Activated naive CD4-positive, alpha-beta T cell treated with anti-CD3 and anti-CD28 coated beads, Interleukin-2, amount 10 ng/mL, durations not matched to agents 7 days and 5 days (primary cell): ENCODE measurements at regions not wholly inside any gene's neighbourhood (a gene's known extent, or its start where the extent isn't known, plus 50 kb on each side); places are given as distances from the start of the nearest gene placed in this dataset.

Experiments
- CTCF ChIA-PET: fragments of 350-600 bp; sonication (Branson Sonifier 250); formaldehyde crosslinking; loops from one replicate; lab custom pipeline; 2021; ENCODE audit warnings: antibody characterized with exemption; lab: Charles Lee
- DNase-seq: peaks from one replicate; pipeline ENCODE4 v3.0.0-alpha.2; 2020
- H3K27ac Mint-ChIP-seq: one replicate; pipeline ENCODE4 v1.8.0; 2021; ENCODE audit warnings: mild to moderate bottlenecking, moderate library complexity, mixed read lengths
- H3K27me3 Mint-ChIP-seq: one replicate; pipeline ENCODE4 v1.8.0; 2021; ENCODE audit warnings: mild to moderate bottlenecking, mixed read lengths
- H3K36me3 Mint-ChIP-seq: one replicate; pipeline ENCODE4 v1.8.0; 2021; ENCODE audit warnings: mixed read lengths
- H3K4me1 Mint-ChIP-seq: one replicate; pipeline ENCODE4 v1.8.0; 2021; ENCODE audit warnings: mixed read lengths
- H3K4me3 Mint-ChIP-seq: one replicate; pipeline ENCODE4 v1.8.0; 2021; ENCODE audit warnings: mild to moderate bottlenecking, moderate library complexity, mixed read lengths
- H3K9me3 Mint-ChIP-seq: one replicate; pipeline ENCODE4 v1.8.0; 2021; ENCODE audit warnings: mixed read lengths

- CTCF ChIA-PET = no interaction called here
- Mint-ChIP-seq H3K4me1 (no peaks in the 10 kb centered on the region), H3K9me3 (no peaks in the 10 kb centered on the region)
Observed at GRCh38 chr13:32850316-32851052, 165.7 kb upstream of the KL start.

GRCh38 chr13:32851083-32852069, 164.8 kb upstream of the KL start:
- H3K36me3 Mint-ChIP-seq = no peaks in the 10 kb centered on the region
- peaks cover 17% of the 10 kb centered on the region for H3K27me3 Mint-ChIP-seq
- H3K4me3 Mint-ChIP-seq = no peak overlapping the region
- no peaks in the 10 kb centered on the region for H3K9me3 Mint-ChIP-seq
- no peak for DNase-seq
- CTCF ChIA-PET = interaction anchor here (0.6 kb wide), 1 partner anchor 181 kb away, joined by 3 read pairs; no protein-coding TSS in a partner anchor
- no peak overlapping the region for H3K27ac Mint-ChIP-seq
- no peaks in the 10 kb centered on the region for H3K4me1 Mint-ChIP-seq

More at GRCh38 chr13:32850316-32851052, 165.7 kb upstream of the KL start:
- no peak for DNase-seq
- H3K36me3 Mint-ChIP-seq = no peaks in the 10 kb centered on the region
- H3K4me3 Mint-ChIP-seq = no peak overlapping the region
- H3K27me3 Mint-ChIP-seq = peaks cover 17% of the 10 kb centered on the region
- H3K27ac Mint-ChIP-seq = no peak overlapping the region

GRCh38 chr13:32852526-32852925, 163.7 kb upstream of the KL start:
- CTCF ChIA-PET = no interaction called here
- Mint-ChIP-seq H3K36me3 (no peaks in the 10 kb centered on the region), H3K27me3 (peaks cover 17% of the 10 kb centered on the region), H3K27ac (no peak overlapping the region), H3K4me3 (no peak overlapping the region), H3K4me1 (no peaks in the 10 kb centered on the region), H3K9me3 (no peaks in the 10 kb centered on the region)
- no peak for DNase-seq

DNA sequence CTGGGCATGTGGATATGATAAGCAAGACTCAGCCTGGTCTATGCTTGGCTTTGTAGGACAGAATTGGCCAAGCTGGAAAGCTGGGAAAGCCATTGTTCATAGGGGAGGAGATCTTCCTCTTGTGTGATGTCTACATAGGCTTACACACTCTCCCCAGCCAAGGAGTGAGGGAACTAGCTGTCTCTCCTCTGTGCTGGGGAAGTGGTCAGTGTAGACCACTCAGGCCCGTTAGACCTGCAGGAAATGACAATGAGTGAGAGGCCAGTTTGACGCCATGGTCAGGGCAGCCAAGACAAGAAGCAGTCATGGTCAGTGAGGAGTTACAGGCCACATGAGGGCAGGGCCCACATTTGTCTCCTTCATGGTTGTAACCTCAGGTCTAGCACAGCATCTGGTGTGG, 159.1 kb upstream of the KL start:
- Mint-ChIP-seq H3K27me3 (peaks cover 8% of the 10 kb centered on the region), H3K9me3 (no peaks in the 10 kb centered on the region), H3K36me3 (no peaks in the 10 kb centered on the region), H3K4me1 (no peaks in the 10 kb centered on the region), H3K4me3 (no peak overlapping the region), H3K27ac (no peak overlapping the region)
- CTCF ChIA-PET = no interaction called here
- no peak for DNase-seq

DNA sequence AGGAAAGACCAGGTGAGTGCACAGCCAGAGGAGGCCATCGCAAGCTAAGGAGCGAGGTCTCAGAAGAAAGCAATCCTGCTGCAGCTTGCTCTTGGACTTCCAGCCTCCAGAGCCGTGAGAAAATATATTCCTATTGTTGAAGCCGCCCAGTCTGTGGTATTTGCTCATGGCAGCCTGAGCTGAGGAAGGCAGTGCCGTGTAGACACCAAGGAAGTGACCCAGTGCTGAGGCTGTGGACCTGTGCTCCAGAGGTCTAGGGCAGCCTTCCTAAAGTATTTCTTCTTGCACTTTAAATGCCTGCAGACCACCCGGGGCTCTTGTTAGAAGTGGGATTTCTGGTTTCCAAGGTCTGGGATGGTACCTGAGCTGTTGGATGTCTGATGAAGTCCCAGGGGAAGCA, 158.5 kb upstream of the KL start:
- H3K9me3 Mint-ChIP-seq = no peaks in the 10 kb centered on the region
- no peak overlapping the region for H3K27ac Mint-ChIP-seq
- H3K36me3 Mint-ChIP-seq = no peaks in the 10 kb centered on the region
- no peak overlapping the region for H3K4me3 Mint-ChIP-seq
- peaks cover 4% of the 10 kb centered on the region for H3K27me3 Mint-ChIP-seq
- no peaks in the 10 kb centered on the region for H3K4me1 Mint-ChIP-seq
- no peak for DNase-seq
- CTCF ChIA-PET = no interaction called here

DNA sequence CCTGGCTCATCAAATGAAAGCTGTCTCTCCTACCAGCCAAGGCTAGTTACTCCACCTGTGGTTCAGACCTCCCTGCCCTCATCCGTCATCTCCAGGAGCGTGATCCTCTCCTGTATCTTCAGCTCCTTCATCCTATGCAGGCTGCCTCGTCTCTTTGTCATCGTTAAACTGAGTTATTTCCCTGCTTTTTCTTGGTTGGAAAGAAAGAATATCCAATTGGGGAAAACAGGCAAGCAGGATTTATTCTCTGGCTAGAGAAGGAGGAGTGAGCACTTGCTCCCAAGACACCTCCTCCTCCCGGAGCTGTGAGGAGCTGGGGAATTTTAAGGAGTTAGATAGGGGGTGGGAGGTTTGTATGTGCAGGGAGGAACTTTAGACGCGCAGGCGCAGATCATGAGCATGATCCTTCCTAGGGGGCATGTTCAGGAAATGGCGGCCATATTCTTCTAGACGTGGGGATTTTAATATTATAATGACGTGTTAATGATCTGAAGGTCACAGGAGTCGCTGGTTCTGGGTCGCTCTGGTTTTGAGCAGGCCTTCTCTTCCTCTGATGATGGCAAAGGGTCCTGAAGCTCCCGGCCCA, 156.4 kb upstream of the KL start:
- DNase-seq = no peak

GRCh38 chr13:32861304-32861703, 154.9 kb upstream of the KL start:
- Mint-ChIP-seq H3K27ac (no peak overlapping the region), H3K9me3 (no peaks in the 10 kb centered on the region), H3K4me3 (no peak overlapping the region), H3K36me3 (no peaks in the 10 kb centered on the region), H3K27me3 (no peaks in the 10 kb centered on the region), H3K4me1 (no peaks in the 10 kb centered on the region)
- no peak for DNase-seq
- CTCF ChIA-PET = interaction anchor here (0.5 to 1.3 kb wide), 3 partner anchors 19 to 41 kb away, joined by 3 read pairs; no protein-coding TSS in a partner anchor

More for the DNA sequence above, 156.4 kb upstream of the KL start:
- Mint-ChIP-seq H3K4me3 (no peak overlapping the region), H3K27ac (no peak overlapping the region), H3K27me3 (no peaks in the 10 kb centered on the region), H3K36me3 (no peaks in the 10 kb centered on the region), H3K4me1 (no peaks in the 10 kb centered on the region), H3K9me3 (no peaks in the 10 kb centered on the region)
- CTCF ChIA-PET = interaction anchor here (0.8 kb wide), 1 partner anchor 15 kb away, joined by 3 read pairs; no protein-coding TSS in a partner anchor

DNA sequence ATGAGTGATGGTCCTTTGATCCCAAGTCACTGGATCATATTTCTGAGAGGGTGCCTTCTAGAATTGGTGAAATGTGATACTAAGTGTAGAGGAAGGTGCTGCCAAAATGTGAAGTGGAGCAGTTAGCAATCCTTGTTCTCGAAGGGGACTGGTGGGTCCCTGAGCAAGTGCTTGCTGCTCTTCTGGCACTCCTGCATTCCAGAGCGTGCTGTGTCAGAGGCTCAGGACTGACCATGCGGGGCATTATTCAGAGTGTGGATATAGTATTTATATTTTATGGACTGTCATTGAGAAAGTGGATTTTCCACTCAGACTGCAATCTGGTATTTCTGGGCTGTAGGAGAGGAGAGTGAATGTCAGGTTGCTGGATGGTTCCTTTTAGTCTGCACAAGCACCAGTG, 152.6 kb upstream of the KL start:
- no peak for DNase-seq
- no peaks in the 10 kb centered on the region for H3K27me3 Mint-ChIP-seq
- CTCF ChIA-PET = no interaction called here
- no peaks in the 10 kb centered on the region for H3K4me1 Mint-ChIP-seq
- no peak overlapping the region for H3K4me3 Mint-ChIP-seq
- H3K27ac Mint-ChIP-seq = no peak overlapping the region
- H3K9me3 Mint-ChIP-seq = peaks cover 2% of the 10 kb centered on the region
- no peaks in the 10 kb centered on the region for H3K36me3 Mint-ChIP-seq

DNA sequence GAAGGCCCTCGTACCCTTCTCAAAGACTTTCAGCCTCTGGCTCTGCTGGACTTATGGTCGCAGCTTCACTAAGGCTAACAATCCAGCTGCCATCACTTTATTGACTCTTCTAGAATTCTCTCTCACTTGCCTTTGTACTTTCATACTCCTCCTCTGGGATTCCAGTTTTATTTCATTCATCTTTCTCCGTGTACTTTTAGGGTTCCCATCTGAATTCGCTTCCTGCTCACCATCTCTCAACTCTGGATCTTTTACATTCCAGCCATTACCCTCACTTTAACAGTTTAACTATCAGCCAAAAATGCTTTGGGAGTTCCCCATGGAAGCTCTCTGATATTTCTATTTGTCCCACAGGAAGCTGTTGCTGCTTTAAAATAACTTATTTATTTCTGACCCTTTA, 149.3 kb upstream of the KL start:
- Mint-ChIP-seq H3K4me3 (no peak overlapping the region), H3K4me1 (no peaks in the 10 kb centered on the region), H3K36me3 (no peaks in the 10 kb centered on the region), H3K27ac (no peak overlapping the region), H3K27me3 (no peaks in the 10 kb centered on the region), H3K9me3 (peaks cover 7% of the 10 kb centered on the region)
- CTCF ChIA-PET = no interaction called here
- no peak for DNase-seq

DNA sequence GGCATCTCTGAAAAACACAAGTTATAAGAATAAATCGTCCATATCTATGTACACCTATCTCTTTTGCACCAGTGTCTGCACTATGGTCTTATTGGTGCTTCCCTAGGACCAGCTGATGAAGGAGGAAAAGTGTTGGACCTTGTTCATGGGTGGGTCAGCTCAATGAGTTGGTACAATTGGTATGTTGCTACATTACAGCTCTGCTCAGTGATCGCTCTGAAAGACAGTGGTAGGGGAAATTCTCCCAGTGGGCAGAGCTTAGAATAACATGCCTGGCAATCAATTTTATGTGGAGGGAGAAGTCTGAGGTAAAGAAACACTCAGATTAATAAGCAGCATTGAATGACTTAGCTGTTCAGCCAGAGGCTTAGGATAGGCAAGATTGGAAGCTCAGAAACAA, 138.7 kb upstream of the KL start:
- Mint-ChIP-seq H3K4me3 (no peak overlapping the region), H3K27ac (no peak overlapping the region), H3K9me3 (no peaks in the 10 kb centered on the region), H3K27me3 (no peaks in the 10 kb centered on the region), H3K4me1 (no peaks in the 10 kb centered on the region), H3K36me3 (no peaks in the 10 kb centered on the region)
- CTCF ChIA-PET = no interaction called here
- DNase-seq = no peak

DNA sequence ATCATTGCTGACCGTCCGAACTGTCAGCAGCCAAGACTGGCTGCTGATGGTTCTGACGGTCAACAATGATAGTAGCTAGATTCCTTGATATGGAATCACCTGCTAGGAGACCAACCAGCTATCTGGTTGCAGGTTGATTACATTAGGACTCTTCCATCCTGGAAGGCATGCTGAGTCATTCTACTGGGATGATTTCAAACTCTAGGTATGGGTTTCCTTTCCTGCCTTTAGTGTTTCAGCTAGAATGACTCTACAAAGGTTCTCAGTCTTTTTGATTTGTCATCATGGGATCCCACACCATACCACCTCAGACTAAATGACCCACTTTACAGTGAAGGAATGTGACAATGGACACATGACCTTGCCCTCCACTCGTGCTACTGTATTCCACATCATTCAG, 138.1 kb upstream of the KL start:
- no peak overlapping the region for H3K27ac Mint-ChIP-seq
- no peaks in the 10 kb centered on the region for H3K4me1 Mint-ChIP-seq
- H3K9me3 Mint-ChIP-seq = no peaks in the 10 kb centered on the region
- H3K36me3 Mint-ChIP-seq = no peaks in the 10 kb centered on the region
- CTCF ChIA-PET = no interaction called here
- no peak overlapping the region for H3K4me3 Mint-ChIP-seq
- H3K27me3 Mint-ChIP-seq = no peaks in the 10 kb centered on the region
- DNase-seq = no peak

GRCh38 chr13:32880636-32881035, 135.6 kb upstream of the KL start:
- Mint-ChIP-seq H3K9me3 (no peaks in the 10 kb centered on the region), H3K4me1 (no peaks in the 10 kb centered on the region), H3K4me3 (no peak overlapping the region), H3K27me3 (peaks cover 9% of the 10 kb centered on the region), H3K36me3 (no peaks in the 10 kb centered on the region), H3K27ac (no peak overlapping the region)
- no peak for DNase-seq
- CTCF ChIA-PET = interaction anchor here (1.0 kb wide), 1 partner anchor 19 kb away, joined by 3 read pairs; no protein-coding TSS in a partner anchor

DNA sequence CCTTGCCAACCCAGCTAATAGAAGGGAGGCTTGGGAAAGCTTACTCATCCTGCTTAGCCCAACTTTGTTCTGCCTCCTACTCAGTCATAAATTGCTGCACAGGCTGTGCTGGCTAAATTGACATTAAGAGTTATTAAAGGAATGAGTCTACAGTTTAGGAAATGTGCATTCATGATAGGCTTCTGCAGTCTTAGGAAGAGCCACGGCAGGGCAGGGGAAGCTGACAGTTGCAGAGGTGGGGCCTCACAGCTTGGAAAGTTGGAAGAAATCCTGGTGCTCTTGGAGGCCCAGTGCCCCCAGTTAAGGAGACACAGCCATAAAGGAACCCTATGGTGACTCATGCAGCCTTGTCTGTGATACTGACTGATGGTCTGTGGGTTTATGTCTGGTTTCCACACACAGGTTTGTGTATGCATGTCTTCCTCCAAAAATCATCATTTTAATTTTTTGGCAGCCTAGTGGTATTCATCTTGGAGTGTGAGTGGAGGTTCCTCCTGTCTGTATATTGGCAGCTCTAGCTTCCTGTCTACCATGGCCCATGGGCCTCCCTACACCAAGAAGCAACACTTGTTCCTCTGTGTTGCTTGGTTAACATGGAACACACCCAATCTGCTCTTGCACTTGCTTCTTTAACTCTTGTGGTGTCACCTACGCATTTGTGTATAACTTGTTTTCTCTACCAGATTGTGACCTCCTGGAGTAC, 135.0 kb upstream of the KL start:
- CTCF ChIA-PET = no interaction called here
- Mint-ChIP-seq H3K4me1 (no peaks in the 10 kb centered on the region), H3K27me3 (peaks cover 9% of the 10 kb centered on the region), H3K4me3 (no peak overlapping the region), H3K36me3 (no peaks in the 10 kb centered on the region), H3K9me3 (no peaks in the 10 kb centered on the region), H3K27ac (no peak overlapping the region)
- no peak for DNase-seq

DNA sequence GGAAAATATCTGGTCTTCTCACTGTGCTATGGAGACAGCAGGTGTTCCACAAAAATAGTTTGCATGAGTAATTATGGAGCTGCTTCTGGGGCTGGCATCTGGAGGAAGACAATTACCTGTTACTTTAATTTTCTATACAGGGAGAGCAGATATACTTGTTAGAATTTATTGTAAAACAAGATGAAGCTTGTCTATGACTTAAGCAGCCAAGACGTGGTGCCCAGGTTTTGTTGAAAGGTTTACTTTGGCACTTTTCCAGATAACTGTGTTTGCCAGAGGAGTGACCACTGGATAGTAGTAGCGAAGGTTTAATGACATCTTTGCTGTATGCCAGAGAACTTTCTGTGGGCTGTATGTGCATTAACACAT, 134.5 kb upstream of the KL start:
- DNase-seq = no peak
- H3K36me3 Mint-ChIP-seq = no peaks in the 10 kb centered on the region
- CTCF ChIA-PET = no interaction called here
- no peak overlapping the region for H3K27ac Mint-ChIP-seq
- no peaks in the 10 kb centered on the region for H3K4me1 Mint-ChIP-seq
- no peak overlapping the region for H3K4me3 Mint-ChIP-seq
- no peaks in the 10 kb centered on the region for H3K9me3 Mint-ChIP-seq
- H3K27me3 Mint-ChIP-seq = peaks cover 9% of the 10 kb centered on the region
